ENCODE measurements at regions not wholly inside any gene's neighbourhood (a gene's known extent, or its start where the extent isn't known, plus 50 kb on each side); places are given as distances from the start of the nearest gene placed in this dataset.
"Not testable (repeated sequence)": the region's sequence is repeated elsewhere in the genome, so short reads cannot be mapped to it uniquely, and the experiment has no call there.

- intact Hi-C loops (cut with micrococcal nuclease) = no loop called here
Observed at GRCh38 chr1:214715126-214715525, 112.1 kb downstream of the CENPF start.

- intact Hi-C loops (cut with micrococcal nuclease) = no loop called here
Observed at GRCh38 chr1:214717351-214717750, 114.4 kb downstream of the CENPF start.

DNA sequence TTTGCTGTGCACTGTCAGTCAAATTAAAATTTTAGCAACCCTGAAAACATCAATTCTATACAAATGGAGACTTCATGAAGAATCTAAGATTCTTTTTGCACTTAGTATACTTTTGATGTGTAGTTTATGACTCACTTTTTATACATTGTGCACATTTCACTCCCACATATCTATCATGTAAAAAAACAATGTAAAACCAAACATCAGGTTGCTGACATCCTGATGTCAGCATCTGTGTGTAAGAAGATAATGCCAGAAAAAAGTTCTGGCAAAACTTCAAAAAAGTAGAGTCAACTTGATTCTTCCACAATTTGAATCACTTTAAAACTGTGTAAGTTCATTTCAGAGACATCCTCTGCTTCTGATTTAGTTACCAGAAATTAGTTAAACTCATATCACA lies 115.7 kb downstream of the CENPF start:
- intact Hi-C loops (cut with micrococcal nuclease) = no loop called here

DNA sequence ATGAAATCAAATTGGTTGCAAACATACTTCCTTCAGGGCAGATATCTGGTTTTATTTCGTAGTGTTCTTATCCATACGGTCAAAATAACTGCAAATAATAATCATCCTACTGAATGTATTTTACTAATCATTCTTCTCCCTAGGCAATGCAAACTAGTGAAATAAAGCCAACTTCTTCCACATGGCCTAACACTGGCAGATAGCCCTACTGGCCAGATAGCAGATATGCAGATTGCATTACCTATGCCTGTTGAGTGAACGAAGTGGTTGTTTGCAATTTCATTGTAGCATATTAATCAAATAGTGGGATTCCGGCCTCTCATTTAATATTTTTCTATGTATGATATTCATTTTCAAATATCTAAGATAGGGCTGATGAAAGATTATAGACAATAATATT lies 116.2 kb downstream of the CENPF start:
- intact Hi-C loops (cut with micrococcal nuclease) = no loop called here

DNA sequence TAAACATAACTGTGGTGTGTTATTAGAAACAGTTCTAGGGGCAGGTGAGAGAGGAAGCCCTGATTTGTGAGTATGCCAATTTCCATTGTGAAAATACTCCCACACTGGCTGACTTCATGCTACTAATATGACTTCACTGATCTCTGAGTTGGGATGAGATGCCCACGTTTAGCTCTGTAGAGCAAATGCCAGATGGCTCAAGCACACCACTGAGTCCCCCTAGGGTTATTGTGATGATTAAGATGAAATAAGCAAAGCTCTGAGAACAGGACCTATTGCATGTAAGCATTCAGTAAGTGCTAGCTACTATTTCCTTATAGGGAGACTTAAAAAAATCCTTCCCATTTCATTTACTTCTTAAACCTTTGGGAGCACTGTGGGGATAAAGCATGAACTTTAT lies 117.6 kb downstream of the CENPF start:
- intact Hi-C loops (cut with micrococcal nuclease) = no loop called here

- intact Hi-C loops (cut with micrococcal nuclease) = no loop called here
Observed at GRCh38 chr1:214727274-214727673, 124.3 kb downstream of the CENPF start.

GRCh38 chr1:214739621-214740238 lies 136.7 kb downstream of the CENPF start:
- intact Hi-C loops (cut with micrococcal nuclease) = no loop called here

DNA sequence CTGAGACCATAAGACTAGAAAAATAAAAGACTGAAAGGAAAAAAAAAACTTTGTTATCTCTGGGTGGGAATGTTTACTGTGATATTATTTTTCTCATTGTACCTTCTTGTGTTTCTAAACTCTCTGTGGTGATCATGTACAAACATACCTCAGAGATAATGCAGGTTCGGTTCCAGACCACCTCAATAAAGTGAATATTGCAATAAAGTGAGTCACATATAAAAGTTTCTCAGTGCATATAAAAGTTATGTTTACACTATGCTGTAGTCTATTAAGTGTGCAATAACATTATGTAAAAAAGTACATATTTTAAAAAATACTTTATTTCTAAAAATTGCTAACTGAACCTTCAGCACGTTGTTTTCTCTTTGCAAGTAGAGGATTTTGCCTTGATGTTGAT lies 137.5 kb downstream of the CENPF start:
- intact Hi-C loops (cut with micrococcal nuclease) = no loop called here

- intact Hi-C loops (cut with micrococcal nuclease) = no loop called here
Observed at GRCh38 chr1:214747050-214747635, 144.1 kb downstream of the CENPF start.

DNA sequence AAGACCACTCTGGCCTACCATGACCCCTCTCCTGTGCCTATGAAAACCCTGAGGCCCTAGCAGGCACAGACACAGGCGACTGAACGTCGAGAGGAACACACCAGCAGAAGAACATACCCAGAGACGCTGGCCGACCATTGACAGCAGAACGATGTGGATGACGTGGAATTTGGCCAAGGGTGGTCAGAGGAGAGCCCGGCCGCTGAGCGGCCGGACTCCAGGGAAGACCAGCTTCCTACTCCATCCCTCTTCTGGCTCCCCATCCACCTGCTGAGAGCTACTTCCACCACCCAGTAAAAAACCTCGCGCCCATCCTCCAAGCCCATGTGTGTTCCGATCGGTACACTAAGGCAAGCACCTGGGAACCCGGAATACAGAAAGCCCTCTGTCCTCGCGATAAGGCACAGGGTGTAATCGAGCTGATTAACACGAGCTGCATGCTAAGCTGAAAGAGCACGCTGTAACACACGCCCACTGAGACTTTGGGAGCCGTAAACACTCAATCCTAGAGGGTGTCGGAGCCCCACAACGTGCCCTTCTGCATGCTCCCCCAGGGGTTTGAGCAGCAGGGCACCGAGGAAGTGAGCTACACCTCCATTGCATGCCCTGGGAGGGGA lies 150.3 kb downstream of the CENPF start:
- intact Hi-C loops (cut with micrococcal nuclease) = no loop called here

- intact Hi-C loops (cut with micrococcal nuclease) = no loop called here
Observed at GRCh38 chr1:214761030-214761429, 158.0 kb downstream of the CENPF start.

- intact Hi-C loops (cut with micrococcal nuclease) = no loop called here
Observed at GRCh38 chr1:214762902-214763301, 159.9 kb downstream of the CENPF start.

DNA sequence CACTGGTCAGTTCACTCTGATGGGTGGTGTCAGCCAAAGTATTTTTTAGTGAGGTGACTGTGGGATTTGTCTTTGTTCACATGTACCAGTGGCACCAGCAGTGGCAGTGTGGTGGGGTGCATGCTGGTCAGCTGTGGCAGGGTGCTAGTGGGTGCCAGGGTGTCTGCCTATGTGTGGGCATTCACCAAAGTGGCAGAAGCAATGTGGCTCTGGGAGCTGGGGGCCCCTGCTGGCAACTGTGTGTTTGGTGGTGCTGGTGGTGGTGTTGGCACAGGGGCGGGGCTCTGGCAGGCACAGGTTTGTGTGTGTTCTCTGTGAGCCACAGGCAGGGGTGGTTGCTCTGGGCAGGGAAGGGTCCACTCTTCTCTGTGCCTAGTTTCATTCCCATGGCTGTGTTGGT lies 161.5 kb downstream of the CENPF start:
- intact Hi-C loops (cut with micrococcal nuclease) = no loop called here

- intact Hi-C loops (cut with micrococcal nuclease) = no loop called here
Observed at GRCh38 chr1:214767221-214767620, 164.2 kb downstream of the CENPF start.

DNA sequence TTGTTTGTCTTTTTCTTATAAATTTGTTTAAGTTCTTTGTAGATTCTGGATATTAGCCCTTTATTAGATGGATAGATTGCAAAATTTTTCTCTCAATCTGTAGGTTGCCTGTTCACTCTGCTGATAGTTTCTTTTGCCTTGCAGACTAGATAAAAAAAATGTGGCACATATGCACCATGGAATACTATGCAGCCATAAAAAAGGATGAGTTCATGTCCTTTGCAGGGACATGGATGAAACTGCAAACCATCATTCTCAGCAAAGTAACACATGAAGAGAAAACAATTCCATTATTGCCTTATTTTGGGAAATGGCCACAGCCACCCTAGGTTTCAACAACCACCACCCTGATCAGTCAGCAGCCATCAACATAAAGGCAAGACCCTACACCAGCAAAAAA lies 166.7 kb downstream of the CENPF start:
- intact Hi-C loops (cut with micrococcal nuclease) = not testable (repeated sequence)

GRCh38 chr1:214777364-214777763 lies 174.4 kb downstream of the CENPF start:
- intact Hi-C loops (cut with micrococcal nuclease) = no loop called here

DNA sequence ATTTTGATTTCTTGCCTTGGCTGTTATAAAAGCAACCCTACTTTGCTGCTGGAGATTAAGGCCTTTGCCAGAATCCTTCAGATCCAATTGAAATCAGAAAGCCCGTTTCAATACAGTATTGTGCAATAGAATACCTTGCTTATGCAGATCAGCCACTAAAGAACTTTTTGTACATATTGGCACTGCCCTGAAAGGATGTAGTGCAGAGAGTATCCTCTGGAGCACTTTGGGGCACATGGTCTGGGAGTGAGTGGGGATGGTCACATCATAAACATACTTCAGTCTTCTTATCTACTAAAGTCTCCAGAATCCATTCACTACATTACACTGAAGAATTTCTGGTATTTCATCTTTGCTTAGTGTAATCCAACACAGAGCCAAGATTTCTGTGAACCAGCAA lies 189.0 kb downstream of the CENPF start:
- intact Hi-C loops (cut with micrococcal nuclease) = no loop called here

DNA sequence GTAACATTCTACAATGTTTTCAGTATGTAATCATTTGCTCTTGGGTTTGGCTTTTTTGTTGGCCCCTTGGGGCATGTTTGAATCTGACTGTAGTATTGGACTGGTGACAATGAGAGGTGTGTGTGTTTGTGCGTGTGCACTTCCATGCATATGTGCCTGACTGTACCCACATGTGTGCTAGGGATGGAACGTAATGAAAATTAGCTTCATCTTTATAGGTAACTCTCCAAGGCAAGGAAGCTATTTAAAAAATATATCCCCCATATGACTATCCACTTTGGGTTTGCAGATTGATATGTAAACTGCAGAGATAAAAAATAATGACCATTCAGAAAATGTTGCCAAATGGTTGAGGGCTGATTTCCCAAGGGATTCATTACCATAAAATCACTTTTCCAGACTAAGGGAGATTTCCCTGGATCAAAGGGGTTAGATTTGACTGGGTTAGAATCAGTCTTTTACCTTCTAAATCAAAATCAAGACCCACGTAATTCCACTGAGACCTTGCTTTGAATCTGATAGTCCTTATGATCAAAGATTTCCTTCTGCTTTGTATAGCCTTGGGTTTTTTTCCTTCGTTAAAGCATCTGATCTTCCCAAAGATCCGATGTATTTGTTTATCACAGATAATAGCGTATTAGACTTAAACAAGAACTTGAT lies 189.7 kb downstream of the CENPF start:
- intact Hi-C loops (cut with micrococcal nuclease) = no loop called here

DNA sequence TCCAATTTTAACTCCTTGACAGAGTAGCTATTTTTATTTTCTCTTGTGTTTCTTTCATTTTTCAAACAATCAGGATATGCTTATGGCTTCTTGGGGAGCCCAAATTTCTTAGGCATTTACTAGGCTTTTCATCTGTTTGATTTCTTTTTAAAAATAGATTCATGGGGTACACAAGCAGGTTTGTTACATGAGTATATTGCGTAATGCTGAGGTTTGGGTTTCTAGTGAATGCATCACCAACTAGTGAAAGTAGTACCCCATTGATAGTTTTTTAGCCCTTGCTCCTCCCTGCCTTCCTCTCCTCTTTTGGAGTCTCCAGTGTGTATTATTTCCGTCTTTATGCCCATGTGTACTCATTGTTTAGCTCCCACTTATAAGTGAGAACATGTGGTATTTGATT lies 190.7 kb downstream of the CENPF start:
- intact Hi-C loops (cut with micrococcal nuclease) = no loop called here

DNA sequence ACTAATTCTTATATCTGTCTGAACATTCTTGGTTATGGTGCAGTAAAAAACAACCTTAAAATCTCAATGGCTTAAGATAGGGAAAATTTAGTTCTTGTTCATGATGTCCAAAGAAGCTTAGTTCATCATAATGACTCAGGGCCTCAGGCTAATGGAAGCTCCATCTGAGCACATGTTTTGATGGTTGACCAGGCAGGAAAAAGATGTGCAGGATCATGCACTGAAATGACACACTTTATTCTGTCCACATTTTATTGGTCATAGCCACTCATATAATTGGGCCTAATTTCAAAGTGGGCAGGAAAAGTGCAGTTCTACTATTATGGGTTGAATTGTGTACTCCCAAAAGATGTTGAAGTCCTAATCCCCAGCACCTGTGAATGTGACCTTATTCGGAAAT lies 198.2 kb downstream of the CENPF start:
- intact Hi-C loops (cut with micrococcal nuclease) = no loop called here

DNA sequence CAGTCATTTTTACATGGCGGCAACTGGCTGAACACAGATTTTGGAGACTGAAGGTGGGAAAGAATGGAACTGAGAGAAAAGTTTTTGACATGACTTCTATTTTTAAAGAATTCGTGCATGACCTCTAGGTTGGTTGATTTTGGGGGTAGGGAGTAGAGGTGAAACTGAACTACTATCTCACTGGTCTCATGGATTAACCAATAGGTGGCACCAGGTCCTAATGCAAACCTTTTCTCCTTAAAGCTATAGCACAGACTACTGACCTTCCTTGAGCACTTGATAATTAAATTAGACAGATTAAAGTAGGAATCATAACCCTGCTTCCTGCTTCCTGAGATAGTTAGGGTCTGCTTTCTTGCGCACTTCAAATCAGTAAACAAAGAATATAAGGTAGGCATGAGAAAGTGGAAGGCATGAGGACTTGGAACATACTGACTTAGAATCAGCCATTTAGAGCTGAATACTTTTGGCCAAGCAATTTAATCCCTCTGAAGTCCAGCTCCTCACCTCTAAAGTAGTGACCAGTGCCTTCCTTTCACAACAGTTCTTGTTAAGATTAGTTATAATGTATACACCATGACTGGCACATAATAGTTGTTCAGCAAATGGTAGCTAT lies 206.0 kb downstream of the CENPF start:
- intact Hi-C loops (cut with micrococcal nuclease) = no loop called here

DNA sequence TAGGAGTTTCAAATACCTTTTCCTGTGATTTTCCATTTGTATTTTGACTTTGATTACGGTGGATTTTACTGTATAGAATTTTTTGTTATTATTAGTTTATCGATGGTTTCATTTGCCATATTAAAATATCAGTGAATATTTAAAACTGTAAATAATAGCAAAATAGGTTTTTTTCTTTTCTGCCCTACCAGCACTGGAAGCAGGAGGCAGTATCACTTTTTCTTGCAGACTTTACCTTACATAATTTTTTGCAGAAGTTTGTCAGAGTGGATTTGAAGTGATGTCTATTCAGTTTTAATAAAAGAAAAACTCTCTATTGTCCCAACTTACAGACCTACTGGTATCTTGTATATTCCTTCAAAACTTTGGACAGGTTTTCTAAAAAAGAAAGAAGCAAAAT lies 213.6 kb downstream of the CENPF start:
- intact Hi-C loops (cut with micrococcal nuclease) = no loop called here
